ENCODE measurements at regions not wholly inside any gene's neighbourhood (a gene's known extent, or its start where the extent isn't known, plus 50 kb on each side); places are given as distances from the start of the nearest gene placed in this dataset.

DNA sequence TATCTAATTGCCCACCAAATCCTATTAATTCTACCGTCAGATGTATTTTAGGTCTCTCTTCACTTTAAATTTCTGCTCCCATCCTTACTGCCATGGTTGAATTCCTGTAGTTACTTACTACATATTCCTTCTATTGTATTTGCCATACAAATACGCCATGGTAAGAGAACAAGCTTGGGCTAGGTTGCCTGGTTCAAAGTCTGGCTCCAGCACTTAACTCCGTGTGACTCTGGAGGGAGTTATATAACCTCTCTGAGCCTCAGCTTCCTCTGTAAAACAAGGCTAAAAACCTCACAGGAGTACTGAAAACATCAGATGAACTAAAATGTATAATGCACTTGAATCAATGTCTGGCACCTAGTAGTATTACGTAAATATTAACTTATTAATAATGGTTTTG lies 260.3 kb upstream of the RPS6KA3 start (continued):
- TF ChIP-seq KAT8 (IDR thresholded peaks at IDR 0.05; ENCODE audit: low read depth) (no peak), PCBP2 (IDR thresholded peaks at IDR 0.05; ENCODE audit: low read depth, low read length, poor library complexity, severe bottlenecking) (no peak), ZSCAN29 (IDR thresholded peaks at IDR 0.05) (no peak), GABPA (tag; conservative IDR thresholded peaks at IDR 0.05; ENCODE audit: low read depth) (no peak), BRCA1 (IDR thresholded peaks at IDR 0.05) (no peak), BRCA1 (CRISPR knock-in tag; IDR thresholded peaks at IDR 0.05) (no peak), FOS (IDR thresholded peaks at IDR 0.05; ENCODE audit: extremely low read depth, insufficient read length) (no peak), SNIP1 (IDR thresholded peaks at IDR 0.05; ENCODE audit: low read depth) (no peak), ZBTB1 (CRISPR knock-in tag; IDR thresholded peaks at IDR 0.05; ENCODE audit: borderline replicate concordance, low read depth) (no peak), PTTG1 (tag; IDR thresholded peaks at IDR 0.05; ENCODE audit: low read depth) (no peak), SNRNP70 (optimal IDR thresholded peaks at IDR 0.05; ENCODE audit: low read depth, low read length) (no peak), HNRNPK (IDR thresholded peaks at IDR 0.05; ENCODE audit: low read depth, low read length, poor library complexity, severe bottlenecking) (no peak)
- TF ChIP-seq, protein P1, sequence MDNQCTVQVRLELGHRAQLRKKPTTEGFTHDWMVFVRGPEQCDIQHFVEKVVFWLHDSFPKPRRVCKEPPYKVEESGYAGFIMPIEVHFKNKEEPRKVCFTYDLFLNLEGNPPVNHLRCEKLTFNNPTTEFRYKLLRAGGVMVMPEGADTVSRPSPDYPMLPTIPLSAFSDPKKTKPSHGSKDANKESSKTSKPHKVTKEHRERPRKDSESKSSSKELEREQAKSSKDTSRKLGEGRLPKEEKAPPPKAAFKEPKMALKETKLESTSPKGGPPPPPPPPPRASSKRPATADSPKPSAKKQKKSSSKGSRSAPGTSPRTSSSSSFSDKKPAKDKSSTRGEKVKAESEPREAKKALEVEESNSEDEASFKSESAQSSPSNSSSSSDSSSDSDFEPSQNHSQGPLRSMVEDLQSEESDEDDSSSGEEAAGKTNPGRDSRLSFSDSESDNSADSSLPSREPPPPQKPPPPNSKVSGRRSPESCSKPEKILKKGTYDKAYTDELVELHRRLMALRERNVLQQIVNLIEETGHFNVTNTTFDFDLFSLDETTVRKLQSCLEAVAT (IDR thresholded peaks at IDR 0.05) = no peak
- TF ChIP-seq, protein P2, sequence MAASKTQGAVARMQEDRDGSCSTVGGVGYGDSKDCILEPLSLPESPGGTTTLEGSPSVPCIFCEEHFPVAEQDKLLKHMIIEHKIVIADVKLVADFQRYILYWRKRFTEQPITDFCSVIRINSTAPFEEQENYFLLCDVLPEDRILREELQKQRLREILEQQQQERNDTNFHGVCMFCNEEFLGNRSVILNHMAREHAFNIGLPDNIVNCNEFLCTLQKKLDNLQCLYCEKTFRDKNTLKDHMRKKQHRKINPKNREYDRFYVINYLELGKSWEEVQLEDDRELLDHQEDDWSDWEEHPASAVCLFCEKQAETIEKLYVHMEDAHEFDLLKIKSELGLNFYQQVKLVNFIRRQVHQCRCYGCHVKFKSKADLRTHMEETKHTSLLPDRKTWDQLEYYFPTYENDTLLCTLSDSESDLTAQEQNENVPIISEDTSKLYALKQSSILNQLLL (CRISPR knock-in tag; IDR thresholded peaks at IDR 0.05; ENCODE audit: borderline replicate concordance) = no peak

Data from K562 (cell line).